ENCODE measurements at regions not wholly inside any gene's neighbourhood (a gene's known extent, or its start where the extent isn't known, plus 50 kb on each side); places are given as distances from the start of the nearest gene placed in this dataset.

GRCh38 chr6:19042420-19042819, 655.3 kb downstream of the RNF144B start:
- DNase-seq: no peak

GRCh38 chr6:19050765-19051164, 663.6 kb downstream of the RNF144B start:
- DNase-seq: no peak

- no peak for DNase-seq
These were observed 665.1 kb downstream of the RNF144B start for GRCh38 chr6:19052219-19052618.

- DNase-seq: no peak
These were observed 672.0 kb downstream of the RNF144B start for GRCh38 chr6:19059102-19059501.

GRCh38 chr6:19067165-19067564, 680.0 kb downstream of the RNF144B start:
- no peak for DNase-seq

GRCh38 chr6:19070520-19070919, 683.4 kb downstream of the RNF144B start:
- DNase-seq: no peak

GRCh38 chr6:19083801-19084200, 696.7 kb downstream of the RNF144B start:
- no peak for DNase-seq

GRCh38 chr6:19086480-19086879, 699.3 kb downstream of the RNF144B start:
- DNase-seq: no peak

- DNase-seq: no peak
These were observed 700.1 kb downstream of the RNF144B start for GRCh38 chr6:19087296-19087695.

- no peak for DNase-seq
These were observed 700.7 kb downstream of the RNF144B start for GRCh38 chr6:19087897-19088296.

- no peak for DNase-seq
These were observed 713.6 kb downstream of the RNF144B start for GRCh38 chr6:19100752-19101151.

GRCh38 chr6:19102936-19103335, 715.8 kb downstream of the RNF144B start:
- no peak for DNase-seq

- no peak for DNase-seq
These were observed 720.3 kb downstream of the RNF144B start for GRCh38 chr6:19107468-19107867.

GRCh38 chr6:19121521-19121920, 715.6 kb upstream of the ID4 start:
- no peak for DNase-seq

GRCh38 chr6:19127081-19127480, 710.1 kb upstream of the ID4 start:
- no peak for DNase-seq

- DNase-seq: no peak
These were observed 708.5 kb upstream of the ID4 start for GRCh38 chr6:19128701-19129100.

- no peak for DNase-seq
These were observed 701.5 kb upstream of the ID4 start for GRCh38 chr6:19135706-19136105.

- no peak for DNase-seq
These were observed 699.7 kb upstream of the ID4 start for GRCh38 chr6:19137505-19137904.

- no peak for DNase-seq
These were observed 694.9 kb upstream of the ID4 start for GRCh38 chr6:19142275-19142674.

- no peak for DNase-seq
These were observed 686.9 kb upstream of the ID4 start for GRCh38 chr6:19150307-19150706.

- no peak for DNase-seq
These were observed 683.7 kb upstream of the ID4 start for GRCh38 chr6:19153270-19153980.

GRCh38 chr6:19153981-19154295, 683.2 kb upstream of the ID4 start:
- no peak for DNase-seq

- no peak for DNase-seq
These were observed 680.7 kb upstream of the ID4 start for GRCh38 chr6:19156443-19156842.

GRCh38 chr6:19157486-19157885, 679.7 kb upstream of the ID4 start:
- DNase-seq: no peak

GRCh38 chr6:19158586-19158985, 678.6 kb upstream of the ID4 start:
- DNase-seq: no peak

- no peak for DNase-seq
These were observed 678.1 kb upstream of the ID4 start for GRCh38 chr6:19159089-19159488.
